GM12873 (cell line): ENCODE measurements at regions not wholly inside any gene's neighbourhood (a gene's known extent, or its start where the extent isn't known, plus 50 kb on each side); places are given as distances from the start of the nearest gene placed in this dataset.

Experiments used
- CTCF ChIP-seq: IDR thresholded peaks from 2 replicates; pipeline ENCODE4 v1.5.1; 2012; ENCODE audit warnings: low read depth, mild to moderate bottlenecking, moderate library complexity, low read length, control low read depth; ENCODE audit not compliant: insufficient read depth; ENCODE audit errors: missing control alignments

- no peak for TF ChIP-seq CTCF
Observed at GRCh38 chr9:75695921-75696320, 194.6 kb upstream of the PCSK5 start.

- no peak for TF ChIP-seq CTCF
Observed at GRCh38 chr9:75699017-75699416, 191.5 kb upstream of the PCSK5 start.

GRCh38 chr9:75699625-75700251, 190.7 kb upstream of the PCSK5 start:
- no peak for TF ChIP-seq CTCF

GRCh38 chr9:75700252-75700640, 190.2 kb upstream of the PCSK5 start:
- TF ChIP-seq CTCF, result no peak

- TF ChIP-seq CTCF, result no peak
Observed at GRCh38 chr9:75707191-75707590, 183.3 kb upstream of the PCSK5 start.

GRCh38 chr9:75709698-75710097, 180.8 kb upstream of the PCSK5 start:
- no peak for TF ChIP-seq CTCF

GRCh38 chr9:75712700-75713099, 177.8 kb upstream of the PCSK5 start:
- no peak for TF ChIP-seq CTCF
